Activated naive CD4-positive, alpha-beta T cell treated with anti-CD3 and anti-CD28 coated beads for 36 hours (primary cell): ENCODE measurements at regions not wholly inside any gene's neighbourhood (a gene's known extent, or its start where the extent isn't known, plus 50 kb on each side); places are given as distances from the start of the nearest gene placed in this dataset.
"Not testable (repeated sequence)": the region's sequence is repeated elsewhere in the genome, so short reads cannot be mapped to it uniquely, and the experiment has no call there.

Experiments
- CTCF ChIA-PET: fragments of 350-600 bp; sonication (Branson Sonifier 250); formaldehyde crosslinking; loops from one replicate; lab custom pipeline; 2021; ENCODE audit warnings: antibody characterized with exemption; lab: Charles Lee
- DNase-seq: peaks from one replicate; pipeline ENCODE4 v3.0.0-alpha.2; 2020
- H3K27ac Mint-ChIP-seq: one replicate; pipeline ENCODE4 v1.8.0; 2021; ENCODE audit warnings: mild to moderate bottlenecking, mixed read lengths
- H3K27me3 Mint-ChIP-seq: one replicate; pipeline ENCODE4 v1.8.0; 2021; ENCODE audit warnings: low read depth, mixed read lengths
- H3K36me3 Mint-ChIP-seq: one replicate; pipeline ENCODE4 v1.8.0; 2021; ENCODE audit warnings: low read depth, mixed read lengths
- H3K4me1 Mint-ChIP-seq: one replicate; pipeline ENCODE4 v1.8.0; 2021; ENCODE audit warnings: low read depth, mixed read lengths
- H3K4me3 Mint-ChIP-seq: one replicate; pipeline ENCODE4 v1.8.0; 2021; ENCODE audit warnings: mild to moderate bottlenecking, moderate library complexity, mixed read lengths
- H3K9me3 Mint-ChIP-seq: one replicate; pipeline ENCODE4 v1.8.0; 2021; ENCODE audit warnings: mixed read lengths
- intact Hi-C: fragments of 100-400 bp; cut with micrococcal nuclease; formaldehyde crosslinking; loops from one replicate; pipeline ENCODE4 v1.15.1; 2023

DNA sequence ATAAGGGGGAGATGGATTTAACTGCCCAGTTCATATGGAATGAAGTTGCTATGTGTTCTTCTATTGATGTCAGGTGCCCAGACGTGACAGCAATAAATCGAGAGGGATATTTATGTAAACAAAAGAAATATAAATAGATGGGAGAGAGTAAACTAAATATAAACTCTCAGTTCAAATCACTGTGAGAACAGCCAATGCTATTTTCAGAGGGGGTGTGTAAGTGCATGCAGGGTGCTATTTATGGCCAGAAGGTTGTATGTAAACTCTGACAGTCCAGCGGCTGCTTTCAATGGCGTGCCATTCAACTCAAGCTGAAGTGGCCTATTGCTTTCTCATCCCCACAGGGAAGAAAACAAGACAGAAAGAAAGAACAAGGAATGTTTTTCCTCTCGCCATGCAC, 127.2 kb downstream of the KCNA5 start:
- H3K27me3 Mint-ChIP-seq: peaks cover 5% of the 10 kb centered on the region
- DNase-seq: no peak
- CTCF ChIA-PET: interaction anchor here (0.9 kb wide), 1 partner anchor 11 kb away, joined by 3 read pairs; no protein-coding TSS in a partner anchor
- intact Hi-C loops: no loop called here
- H3K4me1 Mint-ChIP-seq: no peaks in the 10 kb centered on the region
- H3K4me3 Mint-ChIP-seq: no peak overlapping the region
- no peak overlapping the region for H3K27ac Mint-ChIP-seq
- H3K36me3 Mint-ChIP-seq: no peaks in the 10 kb centered on the region
- H3K9me3 Mint-ChIP-seq: no peaks in the 10 kb centered on the region

DNA sequence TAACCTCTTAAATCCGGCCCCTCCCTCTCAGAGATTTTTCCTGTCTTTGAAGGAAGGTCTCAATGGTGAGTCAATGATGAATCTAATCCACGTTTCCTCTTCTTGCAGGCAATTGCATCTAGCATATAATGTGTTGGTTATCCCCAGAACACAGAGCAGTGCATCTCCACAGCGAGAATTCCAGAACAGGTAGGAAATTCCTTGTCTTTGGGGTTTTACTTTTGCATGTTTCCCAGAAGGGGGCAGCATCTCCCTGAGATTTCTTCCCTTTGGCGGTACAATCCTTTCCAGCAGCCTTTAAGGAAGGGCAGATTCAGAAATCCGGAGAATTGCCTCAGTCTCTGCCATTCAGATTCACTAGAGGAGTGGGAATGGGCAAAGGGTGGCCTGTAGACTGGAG, 128.0 kb downstream of the KCNA5 start:
- H3K9me3 Mint-ChIP-seq: no peaks in the 10 kb centered on the region
- DNase-seq: peak; percentile 7
- H3K27ac Mint-ChIP-seq: no peak overlapping the region
- no peaks in the 10 kb centered on the region for H3K36me3 Mint-ChIP-seq
- H3K4me3 Mint-ChIP-seq: no peak overlapping the region
- CTCF ChIA-PET: no interaction called here
- intact Hi-C loops: no loop called here
- H3K4me1 Mint-ChIP-seq: no peaks in the 10 kb centered on the region
- peaks cover 5% of the 10 kb centered on the region for H3K27me3 Mint-ChIP-seq

DNA sequence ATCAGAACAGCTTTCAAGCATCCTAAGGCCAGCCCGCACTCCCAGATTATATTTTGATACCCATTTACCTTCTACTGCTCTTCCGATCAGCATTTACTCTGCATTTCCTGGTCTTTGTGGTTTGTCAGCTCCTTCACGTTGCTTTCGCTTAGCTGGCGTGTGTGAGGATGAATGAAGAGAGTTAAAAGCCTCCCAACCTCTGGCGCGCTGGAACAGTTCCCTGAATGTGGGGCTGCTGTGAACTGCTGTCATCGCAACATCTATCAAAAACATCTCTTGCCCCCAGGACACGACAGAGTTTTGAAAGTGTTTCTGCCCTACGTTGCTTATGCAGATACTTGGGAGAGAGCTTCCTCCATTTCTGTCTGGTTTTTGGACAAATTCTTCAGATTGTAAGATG, 129.2 kb downstream of the KCNA5 start:
- H3K9me3 Mint-ChIP-seq: no peaks in the 10 kb centered on the region
- H3K27me3 Mint-ChIP-seq: peaks cover 5% of the 10 kb centered on the region
- no peak overlapping the region for H3K27ac Mint-ChIP-seq
- intact Hi-C loops: no loop called here
- H3K4me1 Mint-ChIP-seq: no peaks in the 10 kb centered on the region
- CTCF ChIA-PET: no interaction called here
- DNase-seq: no peak
- H3K4me3 Mint-ChIP-seq: no peak overlapping the region
- no peaks in the 10 kb centered on the region for H3K36me3 Mint-ChIP-seq

DNA sequence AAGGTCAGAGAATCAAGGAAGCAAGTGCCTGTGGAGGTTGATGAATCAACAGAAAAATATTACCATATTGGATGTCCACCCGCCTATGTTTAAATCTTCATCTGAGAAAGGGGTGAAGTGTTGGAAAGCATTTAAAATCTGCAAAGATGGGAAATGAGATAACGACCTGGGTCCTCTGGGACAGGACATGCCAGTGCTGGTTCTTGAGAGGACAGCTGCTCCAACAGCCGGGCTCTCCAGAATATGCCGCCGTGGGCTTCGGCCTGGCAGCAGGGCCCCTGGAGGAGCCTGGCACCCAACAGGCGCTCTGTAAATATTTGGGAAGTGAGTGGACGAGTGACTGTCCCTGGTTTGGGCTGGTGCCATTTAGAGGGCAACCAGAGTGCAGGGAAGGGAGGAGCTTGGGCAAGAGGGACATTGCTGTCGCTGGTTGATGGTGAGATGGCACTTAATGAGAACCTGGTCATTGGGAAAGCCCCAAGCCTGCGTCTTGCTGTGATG, 129.9 kb downstream of the KCNA5 start:
- H3K27ac Mint-ChIP-seq: no peak overlapping the region
- peaks cover 5% of the 10 kb centered on the region for H3K27me3 Mint-ChIP-seq
- CTCF ChIA-PET: interaction anchor here (0.8 kb wide), 1 partner anchor 11 kb away, joined by 3 read pairs; no protein-coding TSS in a partner anchor
- H3K9me3 Mint-ChIP-seq: no peaks in the 10 kb centered on the region
- intact Hi-C loops: no loop called here
- H3K4me1 Mint-ChIP-seq: no peaks in the 10 kb centered on the region
- no peak overlapping the region for H3K4me3 Mint-ChIP-seq
- no peaks in the 10 kb centered on the region for H3K36me3 Mint-ChIP-seq
- no peak for DNase-seq

DNA sequence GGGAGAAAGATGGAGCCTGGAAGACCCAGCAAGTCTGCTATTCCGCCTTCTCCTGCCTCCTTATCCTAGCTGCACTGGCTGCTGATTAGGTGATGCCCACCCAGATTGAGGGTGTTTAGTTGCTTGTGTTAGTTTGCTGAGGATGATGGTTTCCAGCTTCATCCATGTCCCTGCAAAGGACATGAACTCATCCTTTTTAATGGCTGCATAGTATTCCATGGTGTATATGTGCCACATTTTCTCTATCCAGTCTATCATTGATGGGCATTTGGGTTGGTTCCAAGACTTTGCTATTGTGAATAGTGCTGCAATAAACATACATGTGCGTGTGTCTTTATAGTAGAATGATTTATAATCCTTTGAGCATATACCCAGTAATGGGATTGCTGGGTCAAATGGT, 131.7 kb downstream of the KCNA5 start:
- H3K27me3 Mint-ChIP-seq, CTCF ChIA-PET, H3K36me3 Mint-ChIP-seq, intact Hi-C loops, DNase-seq, H3K4me1 Mint-ChIP-seq, H3K4me3 Mint-ChIP-seq, H3K9me3 Mint-ChIP-seq, H3K27ac Mint-ChIP-seq: not testable (repeated sequence)

DNA sequence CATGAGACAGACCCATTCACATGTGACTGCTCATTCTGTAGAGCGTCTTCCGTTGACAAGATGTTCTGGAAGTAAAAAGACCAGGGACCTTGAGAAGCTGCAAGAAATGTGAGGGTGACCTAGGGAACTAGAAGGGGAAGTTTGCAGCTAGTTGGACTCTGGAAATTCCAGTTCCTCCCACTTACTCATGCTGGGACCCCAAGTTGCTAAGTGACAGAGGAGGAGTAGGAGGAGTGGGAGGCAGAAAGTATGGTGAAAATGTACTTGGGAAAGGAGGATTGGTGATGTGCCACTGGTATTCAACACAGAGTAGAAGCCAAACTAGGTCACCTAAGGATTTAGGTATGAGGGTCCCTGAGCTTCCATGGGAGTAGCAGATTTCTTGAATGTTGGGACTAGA, 132.4 kb downstream of the KCNA5 start:
- Mint-ChIP-seq H3K36me3 (no peaks in the 10 kb centered on the region), H3K4me3 (no peak overlapping the region), H3K9me3 (no peaks in the 10 kb centered on the region), H3K27me3 (peaks cover 5% of the 10 kb centered on the region), H3K27ac (no peak overlapping the region), H3K4me1 (no peaks in the 10 kb centered on the region)
- intact Hi-C loops: no loop called here
- CTCF ChIA-PET: no interaction called here
- DNase-seq: no peak

DNA sequence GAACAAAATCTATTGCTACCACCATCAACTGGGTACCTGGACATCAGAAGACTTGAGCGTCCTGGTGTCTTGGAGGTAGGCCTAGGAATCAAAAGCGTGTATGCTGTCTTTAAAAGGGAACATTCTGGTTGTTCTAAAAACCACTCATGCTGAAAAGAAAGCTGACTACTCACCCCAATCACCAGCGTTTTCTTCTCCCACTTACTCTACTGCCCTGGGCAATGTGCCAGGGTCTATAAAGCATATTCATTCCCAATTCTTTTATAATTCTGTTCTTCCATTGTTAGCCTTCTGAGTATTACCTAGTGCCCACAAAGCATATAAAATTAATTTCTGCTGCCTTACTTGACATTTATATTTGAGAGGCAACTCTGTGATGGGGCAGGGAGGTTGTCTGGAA, 133.4 kb downstream of the KCNA5 start:
- DNase-seq: no peak
- no peaks in the 10 kb centered on the region for H3K36me3 Mint-ChIP-seq
- intact Hi-C loops: no loop called here
- no peaks in the 10 kb centered on the region for H3K9me3 Mint-ChIP-seq
- H3K4me3 Mint-ChIP-seq: no peak overlapping the region
- peaks cover 10% of the 10 kb centered on the region for H3K27me3 Mint-ChIP-seq
- no peaks in the 10 kb centered on the region for H3K4me1 Mint-ChIP-seq
- no peak overlapping the region for H3K27ac Mint-ChIP-seq
- CTCF ChIA-PET: no interaction called here

DNA sequence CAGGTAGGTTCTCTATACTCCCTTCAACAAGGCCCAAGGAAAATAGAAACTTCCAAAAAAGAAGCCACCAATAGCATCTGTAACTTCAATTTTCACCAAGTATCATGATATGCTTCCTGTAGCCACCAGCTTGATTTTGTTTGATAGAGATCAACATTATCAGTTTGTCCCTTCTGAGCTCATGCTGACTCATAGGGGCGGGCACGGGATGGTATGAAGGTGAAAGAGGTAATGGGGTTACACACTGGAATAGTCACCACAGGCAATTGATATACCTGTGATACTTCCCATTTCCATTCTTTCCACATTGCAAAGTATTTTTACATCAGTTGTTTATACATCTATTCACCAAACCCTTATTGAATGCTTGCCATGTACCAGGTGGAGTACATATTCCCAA, 134.1 kb downstream of the KCNA5 start:
- Mint-ChIP-seq H3K4me1 (no peaks in the 10 kb centered on the region), H3K4me3 (no peak overlapping the region), H3K36me3 (no peaks in the 10 kb centered on the region), H3K27me3 (peaks cover 10% of the 10 kb centered on the region), H3K9me3 (no peaks in the 10 kb centered on the region), H3K27ac (no peak overlapping the region)
- DNase-seq: no peak
- intact Hi-C loops: no loop called here
- CTCF ChIA-PET: no interaction called here

DNA sequence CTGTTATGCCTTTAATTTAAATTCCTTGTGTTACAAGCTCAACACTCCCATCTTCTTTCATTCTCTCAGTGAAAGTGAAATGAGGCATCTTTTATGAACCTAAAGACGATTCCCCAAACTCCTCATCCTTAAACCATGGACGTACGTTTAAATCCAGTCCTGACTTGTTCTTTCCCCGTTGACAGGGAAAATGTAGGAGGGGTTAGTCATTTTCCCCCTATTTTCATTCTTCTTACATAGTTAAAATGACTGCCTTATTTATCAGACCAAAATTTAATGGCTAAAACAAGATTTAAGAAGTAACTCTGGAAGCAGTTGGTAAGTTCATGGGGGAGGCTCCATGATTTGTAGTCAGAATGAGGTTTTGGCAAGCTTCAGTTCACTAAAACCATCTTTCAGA, 134.9 kb downstream of the KCNA5 start:
- no peak overlapping the region for H3K4me3 Mint-ChIP-seq
- H3K9me3 Mint-ChIP-seq: no peaks in the 10 kb centered on the region
- H3K4me1 Mint-ChIP-seq: no peaks in the 10 kb centered on the region
- H3K27ac Mint-ChIP-seq: no peak overlapping the region
- peaks cover 5% of the 10 kb centered on the region for H3K27me3 Mint-ChIP-seq
- H3K36me3 Mint-ChIP-seq: no peaks in the 10 kb centered on the region
- no peak for DNase-seq
- CTCF ChIA-PET: no interaction called here
- intact Hi-C loops: no loop called here

DNA sequence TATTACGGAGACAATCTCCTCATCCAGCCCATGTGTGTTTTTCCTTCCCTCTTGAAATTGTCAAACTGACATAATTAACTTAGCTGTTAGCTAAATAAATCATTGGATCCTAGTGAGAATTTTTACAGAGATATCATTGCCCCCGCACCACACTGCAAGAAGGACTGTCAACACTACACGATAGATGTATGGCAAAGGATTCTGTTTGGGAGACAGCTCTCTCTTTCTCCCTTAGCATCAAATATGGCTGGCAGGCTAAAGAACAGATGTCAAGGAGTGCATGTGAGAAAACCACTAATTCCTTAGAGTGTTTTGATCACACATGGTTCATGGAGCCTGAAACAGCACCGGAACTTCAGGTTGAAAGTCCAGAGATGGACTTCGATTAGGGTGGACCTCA, 136.8 kb downstream of the KCNA5 start:
- Mint-ChIP-seq H3K4me3 (no peak overlapping the region), H3K27me3 (peaks cover 5% of the 10 kb centered on the region), H3K36me3 (no peaks in the 10 kb centered on the region), H3K27ac (no peak overlapping the region), H3K9me3 (no peaks in the 10 kb centered on the region), H3K4me1 (no peaks in the 10 kb centered on the region)
- CTCF ChIA-PET: no interaction called here
- intact Hi-C loops: no loop called here
- no peak for DNase-seq

DNA sequence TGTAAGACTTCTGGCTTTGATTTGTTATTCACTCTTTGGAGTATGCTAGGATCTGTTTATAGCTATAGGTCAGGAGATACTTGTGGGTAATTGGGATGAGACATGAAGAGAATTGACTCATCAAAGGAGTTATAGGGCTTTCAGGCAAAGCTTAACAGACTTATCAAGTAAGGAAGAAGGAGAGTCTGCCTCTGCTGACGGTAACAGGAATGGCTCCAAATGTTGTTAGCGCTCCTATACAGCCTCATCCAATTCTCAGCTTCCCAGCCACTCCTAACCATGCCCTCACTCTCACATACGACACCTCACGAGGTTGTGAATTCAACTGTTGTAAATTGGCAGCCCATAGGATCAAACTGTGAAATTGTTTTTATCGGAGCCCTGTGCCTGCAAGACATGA, 140.5 kb downstream of the KCNA5 start:
- Mint-ChIP-seq H3K4me1 (no peaks in the 10 kb centered on the region), H3K9me3 (no peaks in the 10 kb centered on the region), H3K36me3 (no peaks in the 10 kb centered on the region), H3K27me3 (peaks cover 6% of the 10 kb centered on the region), H3K4me3 (no peak overlapping the region), H3K27ac (no peak overlapping the region)
- CTCF ChIA-PET: interaction anchor here (1.0 kb wide), 1 partner anchor 10 kb away, joined by 3 read pairs; no protein-coding TSS in a partner anchor
- no peak for DNase-seq
- intact Hi-C loops: no loop called here

DNA sequence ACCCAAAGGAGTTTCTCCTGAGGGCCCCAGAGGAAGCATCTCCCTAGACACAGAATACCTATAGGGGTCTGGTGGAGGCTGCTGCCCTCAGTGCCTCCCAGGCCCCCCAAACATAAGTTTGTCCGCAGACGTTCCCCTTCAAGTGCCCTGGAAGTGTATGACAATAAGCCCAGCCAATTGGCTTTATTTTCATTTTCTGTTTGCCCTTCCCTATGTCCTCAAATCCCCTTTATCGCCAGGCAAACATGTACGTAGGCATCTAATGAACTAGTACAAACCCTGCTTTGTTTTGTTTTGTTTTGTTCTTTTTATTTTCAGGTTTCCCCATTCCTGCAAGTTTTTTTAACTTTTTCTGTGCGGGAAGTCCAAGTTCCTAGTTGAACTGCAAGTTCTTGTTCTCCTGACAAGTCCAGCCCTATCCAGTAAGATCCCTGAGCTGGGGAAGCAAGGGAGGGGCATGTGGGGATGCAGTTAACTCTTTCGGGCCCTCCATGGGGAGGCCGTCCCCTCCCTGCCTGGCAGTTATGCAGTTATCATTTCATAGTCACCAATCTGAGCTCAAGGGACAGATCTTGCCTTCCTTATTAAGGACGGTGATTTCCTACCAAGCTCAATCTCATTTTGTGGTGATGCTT, 141.9 kb downstream of the KCNA5 start:
- Mint-ChIP-seq H3K9me3 (no peaks in the 10 kb centered on the region), H3K27me3 (peaks cover 6% of the 10 kb centered on the region), H3K4me1 (no peaks in the 10 kb centered on the region), H3K27ac (no peak overlapping the region), H3K36me3 (no peaks in the 10 kb centered on the region), H3K4me3 (no peak overlapping the region)
- intact Hi-C loops: no loop called here
- no peak for DNase-seq
- CTCF ChIA-PET: no interaction called here

DNA sequence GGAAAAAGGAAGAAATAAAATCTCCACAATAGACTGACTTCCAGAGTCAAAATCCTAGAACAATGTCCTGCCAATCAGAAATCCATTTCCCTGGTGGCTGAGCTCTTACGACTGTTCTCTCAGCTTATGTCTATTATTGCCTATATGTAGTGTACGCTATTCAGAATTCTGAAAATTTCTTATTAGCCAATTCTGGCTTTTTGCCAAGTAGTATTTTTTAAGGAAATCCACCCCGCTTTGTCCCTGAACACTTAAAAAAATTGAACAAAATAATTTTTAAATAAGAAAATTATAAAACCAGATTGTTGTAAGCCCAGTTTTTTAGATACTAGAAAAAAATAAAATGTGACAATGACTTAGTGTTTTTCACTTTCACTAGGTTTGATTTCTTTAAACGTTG, 143.0 kb downstream of the KCNA5 start:
- no peak overlapping the region for H3K27ac Mint-ChIP-seq
- DNase-seq: no peak
- CTCF ChIA-PET: no interaction called here
- H3K4me3 Mint-ChIP-seq: no peak overlapping the region
- no peaks in the 10 kb centered on the region for H3K4me1 Mint-ChIP-seq
- H3K9me3 Mint-ChIP-seq: no peaks in the 10 kb centered on the region
- intact Hi-C loops: no loop called here
- H3K27me3 Mint-ChIP-seq: peaks cover 2% of the 10 kb centered on the region
- H3K36me3 Mint-ChIP-seq: no peaks in the 10 kb centered on the region
